ENCODE measurements at regions not wholly inside any gene's neighbourhood (a gene's known extent, or its start where the extent isn't known, plus 50 kb on each side); places are given as distances from the start of the nearest gene placed in this dataset.

GRCh38 chr3:74048699-74049098 is 424.0 kb upstream of the PDZRN3 start:
- ChIA-PET CTCF (interaction anchor here (2.1 kb wide), 1 partner anchor 9 kb away, joined by 5 read pairs; no protein-coding TSS in a partner anchor), POLR2A (no interaction called here)
- DNase-seq (ENCODE audit: extremely low spot score), result no peak
- TF ChIP-seq, protein P1, sequence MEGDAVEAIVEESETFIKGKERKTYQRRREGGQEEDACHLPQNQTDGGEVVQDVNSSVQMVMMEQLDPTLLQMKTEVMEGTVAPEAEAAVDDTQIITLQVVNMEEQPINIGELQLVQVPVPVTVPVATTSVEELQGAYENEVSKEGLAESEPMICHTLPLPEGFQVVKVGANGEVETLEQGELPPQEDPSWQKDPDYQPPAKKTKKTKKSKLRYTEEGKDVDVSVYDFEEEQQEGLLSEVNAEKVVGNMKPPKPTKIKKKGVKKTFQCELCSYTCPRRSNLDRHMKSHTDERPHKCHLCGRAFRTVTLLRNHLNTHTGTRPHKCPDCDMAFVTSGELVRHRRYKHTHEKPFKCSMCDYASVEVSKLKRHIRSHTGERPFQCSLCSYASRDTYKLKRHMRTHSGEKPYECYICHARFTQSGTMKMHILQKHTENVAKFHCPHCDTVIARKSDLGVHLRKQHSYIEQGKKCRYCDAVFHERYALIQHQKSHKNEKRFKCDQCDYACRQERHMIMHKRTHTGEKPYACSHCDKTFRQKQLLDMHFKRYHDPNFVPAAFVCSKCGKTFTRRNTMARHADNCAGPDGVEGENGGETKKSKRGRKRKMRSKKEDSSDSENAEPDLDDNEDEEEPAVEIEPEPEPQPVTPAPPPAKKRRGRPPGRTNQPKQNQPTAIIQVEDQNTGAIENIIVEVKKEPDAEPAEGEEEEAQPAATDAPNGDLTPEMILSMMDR (IDR thresholded peaks at IDR 0.05; ENCODE audit: control extremely low read depth, extremely low read depth, low read depth, missing control alignments), result no peak

GRCh38 chr3:74045000-74045399 is 420.3 kb upstream of the PDZRN3 start:
- TF ChIP-seq, protein P1 (IDR thresholded peaks at IDR 0.05; ENCODE audit: control extremely low read depth, extremely low read depth, low read depth, missing control alignments), result no peak
- CTCF ChIA-PET, result no interaction called here
- DNase-seq (ENCODE audit: extremely low spot score), result no peak
- POLR2A ChIA-PET, result no interaction called here

- no peak for DNase-seq (ENCODE audit: extremely low spot score)
- POLR2A ChIA-PET, result no interaction called here
- TF ChIP-seq, protein P1 (IDR thresholded peaks at IDR 0.05; ENCODE audit: control extremely low read depth, extremely low read depth, low read depth, missing control alignments), result no peak
- CTCF ChIA-PET, result interaction anchor here (1.2 to 2.1 kb wide), 2 partner anchors 9 to 14 kb away, joined by 3 to 5 read pairs; no protein-coding TSS in a partner anchor
Observed at GRCh38 chr3:74041068-74041675, 416.4 kb upstream of the PDZRN3 start.

DNA sequence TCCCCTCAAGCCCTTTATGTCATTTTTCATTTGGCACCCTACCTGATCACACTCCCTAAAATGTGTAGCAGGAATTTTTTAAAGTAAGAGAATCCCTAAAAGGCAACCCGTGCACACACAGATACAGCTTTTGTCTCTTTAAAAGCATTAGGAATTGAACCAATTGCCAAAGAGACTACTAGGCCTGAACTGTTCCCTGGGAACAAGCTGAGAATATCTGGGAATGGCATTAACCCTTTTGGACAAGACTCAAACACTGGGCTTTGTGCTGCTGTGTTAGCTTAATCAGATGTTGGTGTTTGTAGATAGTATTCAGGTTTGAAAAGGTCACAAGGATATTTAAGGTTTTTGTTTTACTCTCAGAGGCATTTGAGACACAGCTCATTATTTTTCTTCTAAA is 414.4 kb upstream of the PDZRN3 start:
- POLR2A ChIA-PET, result no interaction called here
- TF ChIP-seq, protein P1 (IDR thresholded peaks at IDR 0.05; ENCODE audit: control extremely low read depth, extremely low read depth, low read depth, missing control alignments), result no peak
- CTCF ChIA-PET, result interaction anchor here (2.1 kb wide), 1 partner anchor 11 kb away, joined by 5 read pairs; no protein-coding TSS in a partner anchor
- DNase-seq (ENCODE audit: extremely low spot score), result no peak

- ChIA-PET CTCF (no interaction called here), POLR2A (no interaction called here)
- TF ChIP-seq, protein P1 (IDR thresholded peaks at IDR 0.05; ENCODE audit: control extremely low read depth, extremely low read depth, low read depth, missing control alignments), result no peak
- no peak for DNase-seq (ENCODE audit: extremely low spot score)
Observed at GRCh38 chr3:74036568-74036967, 411.8 kb upstream of the PDZRN3 start.

- ChIA-PET CTCF (no interaction called here), POLR2A (no interaction called here)
- TF ChIP-seq, protein P1 (IDR thresholded peaks at IDR 0.05; ENCODE audit: control extremely low read depth, extremely low read depth, low read depth, missing control alignments), result no peak
- DNase-seq (ENCODE audit: extremely low spot score), result no peak
Observed at GRCh38 chr3:74036102-74036501, 411.4 kb upstream of the PDZRN3 start.

All from GM10248 (cell line).